Choroid plexus epithelial cell (primary cell): ENCODE measurements at regions not wholly inside any gene's neighbourhood (a gene's known extent, or its start where the extent isn't known, plus 50 kb on each side); places are given as distances from the start of the nearest gene placed in this dataset.

Experiments used
- DNase-seq: peaks from one replicate; pipeline ENCODE4 v3.0.0-alpha.2; 2010; ENCODE audit warnings: low read depth
- H3K4me3 ChIP-seq: 2 replicates; pipeline ENCODE4 v1.5.1; 2011; ENCODE audit warnings: low read depth, mild to moderate bottlenecking, control low read depth, low read length, moderate library complexity
- CTCF ChIP-seq: conservative IDR thresholded peaks from 2 replicates; pipeline ENCODE4 v1.5.1; 2011; ENCODE audit warnings: low read depth, mild to moderate bottlenecking, control low read depth, inconsistent platforms, low read length, moderate library complexity

GRCh38 chr7:131919920-131920709, 363.7 kb upstream of the PODXL start:
- no peak for TF ChIP-seq CTCF
- no peak for DNase-seq
- no peak overlapping the region for H3K4me3 ChIP-seq

DNA sequence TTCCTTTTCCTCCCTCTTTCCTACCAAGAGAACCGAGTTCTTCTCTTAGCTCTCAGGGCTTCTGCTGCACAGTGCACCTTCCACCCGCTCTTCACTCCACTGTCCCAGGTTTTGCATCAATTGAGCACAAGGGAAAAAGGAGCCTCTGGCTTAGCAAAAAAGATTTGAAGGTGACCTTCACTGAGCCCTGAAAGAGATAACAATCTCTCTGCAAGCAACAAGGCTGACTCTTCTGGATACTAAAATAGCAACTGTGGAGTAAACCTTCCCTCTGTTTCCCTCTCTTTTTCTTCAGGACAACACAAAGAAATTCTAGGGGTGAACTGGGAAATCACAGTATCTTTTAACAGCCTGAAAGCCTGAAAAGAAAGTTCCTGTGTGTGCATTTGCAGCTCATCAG, 354.7 kb upstream of the PODXL start:
- DNase-seq = no peak
- TF ChIP-seq CTCF = no peak
- H3K4me3 ChIP-seq = no peak overlapping the region

GRCh38 chr7:131909151-131909768, 352.8 kb upstream of the PODXL start:
- H3K4me3 ChIP-seq = no peak overlapping the region
- no peak for DNase-seq
- TF ChIP-seq CTCF = no peak

- no peak for TF ChIP-seq CTCF
These were observed 352.3 kb upstream of the PODXL start for GRCh38 chr7:131908714-131909113.

DNA sequence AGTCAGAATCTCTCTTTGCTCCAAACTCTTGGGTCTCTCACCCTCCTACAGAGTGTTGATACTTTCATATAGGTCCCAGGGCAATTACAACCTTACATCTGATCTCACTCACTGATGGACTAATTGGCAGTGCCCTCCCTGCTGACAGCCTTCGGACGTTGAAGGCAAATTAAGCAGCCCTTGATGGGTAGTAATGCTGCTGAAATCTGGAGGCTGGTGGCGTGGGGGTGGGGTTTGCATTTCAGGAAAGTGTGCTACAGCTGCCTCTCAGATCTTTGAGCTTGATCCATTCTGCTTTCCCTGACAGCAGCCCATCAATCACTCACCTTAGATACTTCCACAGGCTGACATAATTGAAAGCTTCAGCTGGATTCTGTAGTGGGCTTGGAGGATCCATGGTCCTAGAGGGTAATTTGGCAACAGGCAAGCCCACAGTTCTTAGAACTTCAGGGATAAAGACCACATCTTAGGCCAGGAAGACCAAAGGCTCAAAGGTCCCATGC, 349.1 kb upstream of the PODXL start:
- no peak for DNase-seq
- no peak overlapping the region for H3K4me3 ChIP-seq
- no peak for TF ChIP-seq CTCF

More at GRCh38 chr7:131908714-131909113, 352.3 kb upstream of the PODXL start:
- DNase-seq = no peak
- no peak overlapping the region for H3K4me3 ChIP-seq

GRCh38 chr7:131904760-131905327, 348.4 kb upstream of the PODXL start:
- TF ChIP-seq CTCF = no peak
- no peak for DNase-seq
- H3K4me3 ChIP-seq = no peak overlapping the region
